IPS-11a (cell line): ENCODE measurements at regions not wholly inside any gene's neighbourhood (a gene's known extent, or its start where the extent isn't known, plus 50 kb on each side); places are given as distances from the start of the nearest gene placed in this dataset.

Experiments used
- H3K4me3 ChIP-seq: one replicate; pipeline ENCODE4 v1.5.1; 2013; ENCODE audit warnings: low read depth, low read length, control low read depth

GRCh38 chr7:128145191-128145590 is 95.9 kb upstream of the LEP start:
- no peak overlapping the region for H3K4me3 ChIP-seq

GRCh38 chr7:128146052-128146451 is 95.0 kb upstream of the LEP start:
- H3K4me3 ChIP-seq, result no peak overlapping the region

GRCh38 chr7:128148676-128149075 is 92.4 kb upstream of the LEP start:
- no peak overlapping the region for H3K4me3 ChIP-seq

GRCh38 chr7:128150223-128150865 is 90.7 kb upstream of the LEP start:
- no peak overlapping the region for H3K4me3 ChIP-seq

GRCh38 chr7:128151635-128152034 is 89.4 kb upstream of the LEP start:
- no peak overlapping the region for H3K4me3 ChIP-seq

GRCh38 chr7:128152721-128153120 is 88.4 kb upstream of the LEP start:
- no peak overlapping the region for H3K4me3 ChIP-seq

- H3K4me3 ChIP-seq, result no peak overlapping the region
Observed at GRCh38 chr7:128153436-128153835, 87.6 kb upstream of the LEP start.

- no peak overlapping the region for H3K4me3 ChIP-seq
Observed at GRCh38 chr7:128154504-128154903, 86.6 kb upstream of the LEP start.

- H3K4me3 ChIP-seq, result no peak overlapping the region
Observed at GRCh38 chr7:128155100-128155740, 85.9 kb upstream of the LEP start.

- H3K4me3 ChIP-seq, result no peak overlapping the region
Observed at GRCh38 chr7:128157906-128158305, 83.2 kb upstream of the LEP start.

GRCh38 chr7:128158370-128158769 is 82.7 kb upstream of the LEP start:
- H3K4me3 ChIP-seq, result no peak overlapping the region

GRCh38 chr7:128160296-128160695 is 80.8 kb upstream of the LEP start:
- no peak overlapping the region for H3K4me3 ChIP-seq

- no peak overlapping the region for H3K4me3 ChIP-seq
Observed at GRCh38 chr7:128161466-128162125, 79.5 kb upstream of the LEP start.

GRCh38 chr7:128162666-128163065 is 78.4 kb upstream of the LEP start:
- no peak overlapping the region for H3K4me3 ChIP-seq

- no peak overlapping the region for H3K4me3 ChIP-seq
Observed at GRCh38 chr7:128163473-128163872, 77.6 kb upstream of the LEP start.

- H3K4me3 ChIP-seq, result no peak overlapping the region
Observed at GRCh38 chr7:128164061-128164954, 76.8 kb upstream of the LEP start.

GRCh38 chr7:128164955-128165670 is 76.0 kb upstream of the LEP start:
- no peak overlapping the region for H3K4me3 ChIP-seq

GRCh38 chr7:128165927-128166420 is 75.1 kb upstream of the LEP start:
- no peak overlapping the region for H3K4me3 ChIP-seq

GRCh38 chr7:128166603-128167041 is 74.5 kb upstream of the LEP start:
- H3K4me3 ChIP-seq, result peak overlapping the region; percentile 38

- H3K4me3 ChIP-seq, result peak overlapping the region; percentile 38
Observed at GRCh38 chr7:128167042-128167701, 73.9 kb upstream of the LEP start.
